ENCODE measurements at regions not wholly inside any gene's neighbourhood (a gene's known extent, or its start where the extent isn't known, plus 50 kb on each side); places are given as distances from the start of the nearest gene placed in this dataset.

DNA sequence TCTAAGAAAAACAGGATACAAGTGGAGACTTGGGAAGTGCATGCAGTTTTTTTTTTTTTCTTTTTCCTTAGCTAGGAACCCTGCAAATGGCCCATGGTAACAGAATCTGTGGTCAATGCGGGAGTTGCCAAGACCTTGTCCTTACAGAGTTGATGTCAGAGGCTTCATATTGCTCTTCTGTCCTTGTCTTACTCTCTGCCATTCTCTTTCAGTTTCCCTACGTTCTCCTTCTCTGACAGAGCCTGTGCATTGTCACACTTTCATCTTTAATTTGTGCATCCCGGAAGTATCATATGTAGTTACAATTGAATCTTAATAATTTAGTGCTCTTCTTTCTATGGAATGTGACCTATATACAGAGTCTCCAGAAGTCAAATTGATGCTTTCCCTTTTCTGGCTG is 986.9 kb downstream of the TMEM121 start:
- TF ChIP-seq, protein P1, sequence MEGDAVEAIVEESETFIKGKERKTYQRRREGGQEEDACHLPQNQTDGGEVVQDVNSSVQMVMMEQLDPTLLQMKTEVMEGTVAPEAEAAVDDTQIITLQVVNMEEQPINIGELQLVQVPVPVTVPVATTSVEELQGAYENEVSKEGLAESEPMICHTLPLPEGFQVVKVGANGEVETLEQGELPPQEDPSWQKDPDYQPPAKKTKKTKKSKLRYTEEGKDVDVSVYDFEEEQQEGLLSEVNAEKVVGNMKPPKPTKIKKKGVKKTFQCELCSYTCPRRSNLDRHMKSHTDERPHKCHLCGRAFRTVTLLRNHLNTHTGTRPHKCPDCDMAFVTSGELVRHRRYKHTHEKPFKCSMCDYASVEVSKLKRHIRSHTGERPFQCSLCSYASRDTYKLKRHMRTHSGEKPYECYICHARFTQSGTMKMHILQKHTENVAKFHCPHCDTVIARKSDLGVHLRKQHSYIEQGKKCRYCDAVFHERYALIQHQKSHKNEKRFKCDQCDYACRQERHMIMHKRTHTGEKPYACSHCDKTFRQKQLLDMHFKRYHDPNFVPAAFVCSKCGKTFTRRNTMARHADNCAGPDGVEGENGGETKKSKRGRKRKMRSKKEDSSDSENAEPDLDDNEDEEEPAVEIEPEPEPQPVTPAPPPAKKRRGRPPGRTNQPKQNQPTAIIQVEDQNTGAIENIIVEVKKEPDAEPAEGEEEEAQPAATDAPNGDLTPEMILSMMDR (conservative IDR thresholded peaks at IDR 0.05; ENCODE audit: low read depth, low read length): no peak
- TF ChIP-seq EZH2 (IDR thresholded peaks at IDR 0.05; ENCODE audit: borderline replicate concordance, low read depth, low read length, poor library complexity, severe bottlenecking): no peak
